Stimulated activated CD8-positive, alpha-beta memory T cell treated with anti-CD3 and anti-CD28 coated beads, Interleukin-15, amount 100 ng/mL, for 48 hours (primary cell): ENCODE measurements at regions not wholly inside any gene's neighbourhood (a gene's known extent, or its start where the extent isn't known, plus 50 kb on each side); places are given as distances from the start of the nearest gene placed in this dataset.
"Not testable (repeated sequence)": the region's sequence is repeated elsewhere in the genome, so short reads cannot be mapped to it uniquely, and the experiment has no call there.

ENCODE experiments used
- DNase-seq, 2 donors: peaks; one replicate each; pipeline ENCODE4 v3.0.0-alpha.2; 2020; ENCODE audit warnings: low read depth in 2 of 2

- DNase-seq: no peak
Observed at GRCh38 chr1:229133151-229133550, 137.8 kb upstream of the RAB4A start.

- no peak for DNase-seq
Observed at GRCh38 chr1:229133811-229134210, 137.1 kb upstream of the RAB4A start.

GRCh38 chr1:229134381-229135217 is 136.3 kb upstream of the RAB4A start:
- DNase-seq: not testable (repeated sequence)

- no peak for DNase-seq
Observed at GRCh38 chr1:229135773-229136172, 135.1 kb upstream of the RAB4A start.

- no peak for DNase-seq
Observed at GRCh38 chr1:229136822-229137221, 134.1 kb upstream of the RAB4A start.

GRCh38 chr1:229137271-229137670 is 133.6 kb upstream of the RAB4A start:
- DNase-seq: no peak

- DNase-seq: no peak
Observed at GRCh38 chr1:229138058-229138457, 132.9 kb upstream of the RAB4A start.

GRCh38 chr1:229139331-229140118 is 131.4 kb upstream of the RAB4A start:
- peak in 1 of 2 donors; percentile 8 for DNase-seq

GRCh38 chr1:229140119-229140396 is 130.9 kb upstream of the RAB4A start:
- no peak for DNase-seq

GRCh38 chr1:229141271-229141670 is 129.6 kb upstream of the RAB4A start:
- no peak for DNase-seq

- DNase-seq: no peak
Observed at GRCh38 chr1:229141689-229142377, 129.1 kb upstream of the RAB4A start.

- DNase-seq: no peak
Observed at GRCh38 chr1:229142471-229142870, 128.4 kb upstream of the RAB4A start.

- DNase-seq: no peak
Observed at GRCh38 chr1:229146647-229147046, 124.3 kb upstream of the RAB4A start.

GRCh38 chr1:229147072-229147471 is 123.8 kb upstream of the RAB4A start:
- DNase-seq: no peak

- DNase-seq: no peak
Observed at GRCh38 chr1:229148041-229148671, 122.8 kb upstream of the RAB4A start.

GRCh38 chr1:229148743-229149142 is 122.2 kb upstream of the RAB4A start:
- DNase-seq: no peak

GRCh38 chr1:229149435-229149834 is 121.5 kb upstream of the RAB4A start:
- no peak for DNase-seq

- no peak for DNase-seq
Observed at GRCh38 chr1:229150518-229150917, 120.4 kb upstream of the RAB4A start.

GRCh38 chr1:229151412-229151811 is 119.5 kb upstream of the RAB4A start:
- not testable (repeated sequence) for DNase-seq

- DNase-seq: no peak
Observed at GRCh38 chr1:229152311-229152710, 118.6 kb upstream of the RAB4A start.

- DNase-seq: no peak
Observed at GRCh38 chr1:229153955-229154548, 116.9 kb upstream of the RAB4A start.

GRCh38 chr1:229154811-229155210 is 116.1 kb upstream of the RAB4A start:
- DNase-seq: no peak
